ENCODE measurements at regions not wholly inside any gene's neighbourhood (a gene's known extent, or its start where the extent isn't known, plus 50 kb on each side); places are given as distances from the start of the nearest gene placed in this dataset.

- TF ChIP-seq CTCF (IDR thresholded peaks at IDR 0.05 in 8 of 11, conservative IDR thresholded peaks at IDR 0.05 in 3 of 11): no peak
- TF ChIP-seq POLR2A (IDR thresholded peaks at IDR 0.05): no peak
Measured at GRCh38 chr3:177793451-177793850, 596.2 kb upstream of the TBL1XR1 start.

Measured in spleen (tissue), 7 donors.